ENCODE measurements at regions not wholly inside any gene's neighbourhood (a gene's known extent, or its start where the extent isn't known, plus 50 kb on each side); places are given as distances from the start of the nearest gene placed in this dataset.

DNA sequence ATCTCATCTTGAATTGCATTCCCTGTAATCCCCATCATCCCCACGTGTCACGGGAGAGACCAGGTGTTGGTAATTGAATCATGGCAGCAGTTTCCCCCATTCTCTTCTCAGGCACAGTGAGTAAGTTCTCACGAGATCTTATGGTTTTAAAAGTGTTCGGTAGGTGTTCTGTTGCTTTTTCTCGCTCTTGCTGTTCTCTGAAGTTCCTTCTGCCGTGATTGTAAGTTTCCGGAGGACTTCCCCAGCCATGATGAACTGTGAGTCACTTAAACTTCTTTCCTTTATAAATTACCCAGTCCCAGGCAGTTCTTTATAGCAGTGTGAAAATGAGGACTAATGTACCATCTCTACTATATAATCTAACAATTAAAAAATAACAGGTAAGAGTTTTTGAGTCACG, 409.9 kb upstream of the NRXN1 start:
- TF ChIP-seq POLR2AphosphoS5 (IDR thresholded peaks at IDR 0.05; ENCODE audit: low read depth, low read length) (no peak), TAF1 (IDR thresholded peaks at IDR 0.05; ENCODE audit: borderline replicate concordance, insufficient read depth, low read length) (no peak), SIN3A (IDR thresholded peaks at IDR 0.05; ENCODE audit: borderline replicate concordance, insufficient read depth, low read length) (no peak), FOXP2 (optimal IDR thresholded peaks at IDR 0.05; ENCODE audit: borderline replicate concordance, extremely low read depth, extremely low read length, insufficient read depth) (no peak)
- TF ChIP-seq, protein P1, sequence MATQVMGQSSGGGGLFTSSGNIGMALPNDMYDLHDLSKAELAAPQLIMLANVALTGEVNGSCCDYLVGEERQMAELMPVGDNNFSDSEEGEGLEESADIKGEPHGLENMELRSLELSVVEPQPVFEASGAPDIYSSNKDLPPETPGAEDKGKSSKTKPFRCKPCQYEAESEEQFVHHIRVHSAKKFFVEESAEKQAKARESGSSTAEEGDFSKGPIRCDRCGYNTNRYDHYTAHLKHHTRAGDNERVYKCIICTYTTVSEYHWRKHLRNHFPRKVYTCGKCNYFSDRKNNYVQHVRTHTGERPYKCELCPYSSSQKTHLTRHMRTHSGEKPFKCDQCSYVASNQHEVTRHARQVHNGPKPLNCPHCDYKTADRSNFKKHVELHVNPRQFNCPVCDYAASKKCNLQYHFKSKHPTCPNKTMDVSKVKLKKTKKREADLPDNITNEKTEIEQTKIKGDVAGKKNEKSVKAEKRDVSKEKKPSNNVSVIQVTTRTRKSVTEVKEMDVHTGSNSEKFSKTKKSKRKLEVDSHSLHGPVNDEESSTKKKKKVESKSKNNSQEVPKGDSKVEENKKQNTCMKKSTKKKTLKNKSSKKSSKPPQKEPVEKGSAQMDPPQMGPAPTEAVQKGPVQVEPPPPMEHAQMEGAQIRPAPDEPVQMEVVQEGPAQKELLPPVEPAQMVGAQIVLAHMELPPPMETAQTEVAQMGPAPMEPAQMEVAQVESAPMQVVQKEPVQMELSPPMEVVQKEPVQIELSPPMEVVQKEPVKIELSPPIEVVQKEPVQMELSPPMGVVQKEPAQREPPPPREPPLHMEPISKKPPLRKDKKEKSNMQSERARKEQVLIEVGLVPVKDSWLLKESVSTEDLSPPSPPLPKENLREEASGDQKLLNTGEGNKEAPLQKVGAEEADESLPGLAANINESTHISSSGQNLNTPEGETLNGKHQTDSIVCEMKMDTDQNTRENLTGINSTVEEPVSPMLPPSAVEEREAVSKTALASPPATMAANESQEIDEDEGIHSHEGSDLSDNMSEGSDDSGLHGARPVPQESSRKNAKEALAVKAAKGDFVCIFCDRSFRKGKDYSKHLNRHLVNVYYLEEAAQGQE (IDR thresholded peaks at IDR 0.05; ENCODE audit: insufficient read depth in 1 of 2, low read depth in 2 of 2, low read length in 2 of 2): no peak

Measured in PFSK-1 (cell line).